ENCODE measurements at regions not wholly inside any gene's neighbourhood (a gene's known extent, or its start where the extent isn't known, plus 50 kb on each side); places are given as distances from the start of the nearest gene placed in this dataset.

- Histone ChIP-seq H3K4me3 (ENCODE audit: low read depth in 1 of 2, low read length in 2 of 2) (no peak overlapping the region), H3K4me2 (ENCODE audit: insufficient read depth, low read length) (no peak overlapping the region), H3K9me3 (ENCODE audit: insufficient read depth, low read length, severe bottlenecking) (no peaks in the 10 kb centered on the region), H3K9ac (ENCODE audit: low read depth, low read length) (no peak overlapping the region), H4K20me1 (ENCODE audit: insufficient read depth, low read length) (no peaks in the 10 kb centered on the region), H3K27me3 (ENCODE audit: insufficient read depth, low read length, poor library complexity) (no peaks in the 10 kb centered on the region), H3K27ac (ENCODE audit: low read length) (no peak overlapping the region), H2AFZ (ENCODE audit: low read depth, low read length) (no peak overlapping the region), H3K36me3 (ENCODE audit: insufficient read depth, low read length) (no peaks in the 10 kb centered on the region), H3K4me1 (ENCODE audit: insufficient read depth, low read length) (no peaks in the 10 kb centered on the region), H3K79me2 (ENCODE audit: insufficient read depth, low read length) (no peaks in the 10 kb centered on the region)
- no peak for ATAC-seq (ENCODE audit: insufficient read depth, low read depth)
- TF ChIP-seq CTCF (IDR thresholded peaks at IDR 0.05; ENCODE audit: borderline replicate concordance, extremely low read depth, low read length, poor library complexity, severe bottlenecking) (no peak), EZH2 (IDR thresholded peaks at IDR 0.05; ENCODE audit: borderline replicate concordance, low read depth, low read length, severe bottlenecking) (no peak)
- DNase-seq, result no peak
Observed at GRCh38 chr4:54542540-54543041, 115.2 kb upstream of the KIT start.

GRCh38 chr4:54543088-54543795 lies 114.5 kb upstream of the KIT start:
- H4K20me1 ChIP-seq (ENCODE audit: insufficient read depth, low read length), result no peaks in the 10 kb centered on the region
- no peaks in the 10 kb centered on the region for H3K9me3 ChIP-seq (ENCODE audit: insufficient read depth, low read length, severe bottlenecking)
- no peak overlapping the region for H3K9ac ChIP-seq (ENCODE audit: low read depth, low read length)
- H3K27ac ChIP-seq (ENCODE audit: low read length), result no peak overlapping the region
- no peaks in the 10 kb centered on the region for H3K36me3 ChIP-seq (ENCODE audit: insufficient read depth, low read length)
- DNase-seq (no peak), ATAC-seq (ENCODE audit: insufficient read depth, low read depth) (no peak)
- H3K27me3 ChIP-seq (ENCODE audit: insufficient read depth, low read length, poor library complexity), result no peaks in the 10 kb centered on the region
- H2AFZ ChIP-seq (ENCODE audit: low read depth, low read length), result no peak overlapping the region
- no peaks in the 10 kb centered on the region for H3K79me2 ChIP-seq (ENCODE audit: insufficient read depth, low read length)
- TF ChIP-seq CTCF (IDR thresholded peaks at IDR 0.05; ENCODE audit: borderline replicate concordance, extremely low read depth, low read length, poor library complexity, severe bottlenecking) (no peak), EZH2 (IDR thresholded peaks at IDR 0.05; ENCODE audit: borderline replicate concordance, low read depth, low read length, severe bottlenecking) (no peak)
- H3K4me2 ChIP-seq (ENCODE audit: insufficient read depth, low read length), result no peak overlapping the region
- no peaks in the 10 kb centered on the region for H3K4me1 ChIP-seq (ENCODE audit: insufficient read depth, low read length)
- no peak overlapping the region for H3K4me3 ChIP-seq (ENCODE audit: low read depth in 1 of 2, low read length in 2 of 2)

GRCh38 chr4:54545663-54546424 lies 111.9 kb upstream of the KIT start:
- no peaks in the 10 kb centered on the region for H3K9me3 ChIP-seq (ENCODE audit: insufficient read depth, low read length, severe bottlenecking)
- no peak overlapping the region for H2AFZ ChIP-seq (ENCODE audit: low read depth, low read length)
- no peak overlapping the region for H3K9ac ChIP-seq (ENCODE audit: low read depth, low read length)
- H3K36me3 ChIP-seq (ENCODE audit: insufficient read depth, low read length), result no peaks in the 10 kb centered on the region
- no peak for TF ChIP-seq EZH2 (IDR thresholded peaks at IDR 0.05; ENCODE audit: borderline replicate concordance, low read depth, low read length, severe bottlenecking)
- TF ChIP-seq CTCF (IDR thresholded peaks at IDR 0.05; ENCODE audit: borderline replicate concordance, extremely low read depth, low read length, poor library complexity, severe bottlenecking), result no peak
- H3K79me2 ChIP-seq (ENCODE audit: insufficient read depth, low read length), result no peaks in the 10 kb centered on the region
- H3K4me2 ChIP-seq (ENCODE audit: insufficient read depth, low read length), result no peak overlapping the region
- H3K27me3 ChIP-seq (ENCODE audit: insufficient read depth, low read length, poor library complexity), result no peaks in the 10 kb centered on the region
- no peak for ATAC-seq (ENCODE audit: insufficient read depth, low read depth)
- H3K4me3 ChIP-seq (ENCODE audit: low read depth in 1 of 2, low read length in 2 of 2), result no peak overlapping the region
- H3K27ac ChIP-seq (ENCODE audit: low read length), result no peak overlapping the region
- no peaks in the 10 kb centered on the region for H4K20me1 ChIP-seq (ENCODE audit: insufficient read depth, low read length)
- DNase-seq, result no peak
- H3K4me1 ChIP-seq (ENCODE audit: insufficient read depth, low read length), result no peaks in the 10 kb centered on the region
